RPMI8226 (cell line): ENCODE measurements at regions not wholly inside any gene's neighbourhood (a gene's known extent, or its start where the extent isn't known, plus 50 kb on each side); places are given as distances from the start of the nearest gene placed in this dataset.

Experiments
- DNase-seq: peaks from one replicate; pipeline ENCODE4 v3.0.0-alpha.2; 2015

DNA sequence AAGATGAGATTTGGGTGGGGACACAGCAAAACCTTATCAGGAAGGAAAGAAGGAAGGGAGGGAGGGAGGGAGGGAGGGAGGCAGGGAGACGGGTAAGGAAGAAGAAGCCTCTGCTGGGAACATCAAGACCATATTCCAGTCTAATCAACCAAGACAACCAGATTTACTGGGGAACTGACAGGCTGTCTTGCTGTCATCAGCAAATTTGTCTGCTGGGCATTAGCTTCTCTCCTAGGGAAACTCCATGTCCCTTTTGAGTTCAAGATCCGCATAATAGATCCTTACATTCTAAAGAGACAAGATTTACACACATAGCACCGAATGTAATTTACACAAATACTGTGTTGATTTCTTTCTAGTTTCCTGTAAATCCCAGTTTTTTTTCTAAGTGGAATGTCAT is 1618.9 kb upstream of the ZEB2 start:
- DNase-seq: no peak

DNA sequence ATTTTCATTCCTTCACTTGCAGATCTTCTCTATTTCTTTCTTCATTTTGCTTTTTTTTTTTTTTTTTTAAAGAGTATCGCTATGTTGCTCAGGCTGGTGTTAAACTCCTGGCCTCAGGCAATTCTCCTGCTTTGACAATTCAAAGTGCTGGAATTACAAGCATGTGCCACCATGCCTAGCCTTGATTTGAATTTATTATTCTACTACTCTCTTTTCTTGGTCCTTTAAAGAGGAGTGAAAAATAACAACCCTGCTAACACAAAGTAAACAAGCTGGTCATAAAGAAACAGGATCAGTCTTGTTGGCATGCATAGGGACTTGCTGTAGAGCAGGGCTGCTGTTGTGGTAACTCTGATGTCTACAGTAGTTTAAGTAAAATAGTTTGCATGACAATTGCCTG is 1615.3 kb upstream of the ZEB2 start:
- no peak for DNase-seq

DNA sequence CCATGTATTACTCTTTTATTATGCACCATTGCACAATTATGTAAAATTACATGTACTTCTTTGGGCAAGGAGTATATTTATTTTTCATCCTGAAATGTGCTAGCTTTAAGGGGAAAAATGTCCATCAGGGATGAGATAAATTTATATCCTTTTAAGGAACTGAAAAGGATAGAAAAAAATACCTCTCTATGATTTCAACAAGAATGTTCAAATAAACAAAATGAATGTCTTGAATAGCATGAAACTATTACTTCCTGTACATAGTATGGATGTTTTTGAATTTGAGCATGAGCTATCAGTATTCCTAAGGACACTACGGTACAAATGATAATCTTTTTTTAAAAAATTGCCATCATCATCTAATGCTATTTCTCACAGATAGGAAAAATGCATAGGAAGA is 1611.9 kb upstream of the ZEB2 start:
- DNase-seq: no peak

DNA sequence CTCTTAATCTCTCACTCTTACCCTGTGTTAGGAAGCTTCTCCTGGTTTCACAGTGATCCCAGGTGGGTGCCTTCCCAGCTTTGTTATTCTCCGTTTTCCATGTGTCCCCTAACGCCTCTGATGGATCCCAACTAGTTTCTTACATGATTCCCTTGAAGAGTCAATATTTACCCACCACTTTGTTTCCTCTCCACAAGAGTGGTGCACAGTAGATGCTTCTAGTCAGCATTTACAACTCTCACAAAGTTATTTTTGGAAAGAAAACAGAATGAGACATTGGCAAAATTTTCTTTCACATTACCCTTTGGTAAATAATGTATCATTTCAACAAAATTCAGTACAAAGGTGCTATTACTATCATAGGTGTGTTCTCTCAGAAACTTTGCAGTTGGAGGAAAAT is 1611.1 kb upstream of the ZEB2 start:
- DNase-seq: no peak

DNA sequence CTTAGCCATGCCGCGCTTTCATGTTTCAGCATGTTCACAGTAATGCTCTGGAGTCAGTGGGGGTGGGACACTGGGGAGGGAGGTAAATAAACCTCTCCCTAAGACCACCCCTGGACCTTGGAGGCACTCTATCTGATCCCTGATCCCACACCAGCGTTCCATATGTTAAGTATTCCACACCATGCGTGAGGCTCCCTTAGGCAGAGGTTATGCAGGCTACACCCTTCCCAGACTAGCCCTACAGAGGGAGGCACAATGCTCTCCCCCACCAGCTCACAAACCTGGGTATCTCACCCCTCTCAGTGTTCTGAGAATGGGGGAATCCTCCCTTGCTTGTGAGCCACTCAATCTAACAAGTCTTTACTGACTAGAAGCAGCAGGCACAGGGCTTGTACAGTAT is 1610.4 kb upstream of the ZEB2 start:
- no peak for DNase-seq

DNA sequence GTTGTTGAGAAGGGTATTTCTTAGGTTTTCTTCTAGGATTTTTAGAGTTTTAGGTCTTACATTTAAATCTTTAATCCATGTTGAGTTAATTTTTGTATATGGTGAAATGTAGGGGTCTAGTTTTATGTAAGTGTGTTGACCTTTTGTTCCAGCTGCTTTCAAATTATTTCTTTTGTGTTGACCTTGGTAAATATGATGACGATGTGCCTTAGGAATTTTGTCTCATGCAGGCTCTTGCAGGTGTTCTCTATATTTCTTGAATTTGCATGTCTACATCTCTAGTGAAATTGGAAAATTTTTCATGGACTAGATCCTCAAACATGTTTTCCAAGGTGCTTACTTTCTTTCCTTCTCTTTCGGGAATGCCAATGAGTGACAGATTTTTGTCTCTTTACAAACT is 1609.3 kb upstream of the ZEB2 start:
- DNase-seq: no peak

DNA sequence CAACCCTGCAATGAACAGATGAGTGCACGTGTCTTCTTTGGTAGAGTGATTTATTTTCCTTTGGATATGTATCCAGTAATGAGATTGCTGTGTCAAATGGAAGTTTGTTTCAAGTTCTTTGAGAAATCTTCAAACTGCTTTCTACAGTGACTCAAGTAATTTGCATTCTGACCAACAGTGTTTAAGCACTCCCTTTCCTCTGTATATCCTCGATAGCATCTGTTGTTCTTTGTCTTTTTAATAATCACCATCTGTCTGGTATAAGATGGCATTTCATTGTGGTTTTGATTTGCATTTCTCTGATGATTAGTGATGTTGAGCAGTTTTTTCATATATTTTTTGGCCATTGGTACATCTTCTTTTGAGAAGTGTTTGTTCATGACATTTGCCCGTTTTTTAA is 1608.3 kb upstream of the ZEB2 start:
- DNase-seq: no peak

DNA sequence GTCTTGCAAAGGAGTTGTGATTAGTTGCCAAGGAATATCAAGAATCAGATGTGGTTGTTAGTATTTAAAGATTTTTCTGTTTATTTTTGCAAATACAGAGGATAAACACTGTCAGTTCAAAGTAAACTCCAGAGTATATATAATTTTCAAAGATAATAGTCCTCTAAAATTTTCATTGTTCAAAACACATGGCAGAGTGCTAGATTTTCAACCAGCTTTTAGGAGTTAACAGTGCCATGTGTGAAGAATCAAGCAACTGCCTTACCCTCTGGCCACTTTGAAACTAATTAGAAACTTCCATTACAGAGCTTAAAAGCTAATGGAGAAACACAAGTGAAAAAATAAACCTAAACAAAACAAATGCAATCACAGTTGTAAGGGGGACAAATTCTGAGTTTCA is 1605.6 kb upstream of the ZEB2 start:
- no peak for DNase-seq

DNA sequence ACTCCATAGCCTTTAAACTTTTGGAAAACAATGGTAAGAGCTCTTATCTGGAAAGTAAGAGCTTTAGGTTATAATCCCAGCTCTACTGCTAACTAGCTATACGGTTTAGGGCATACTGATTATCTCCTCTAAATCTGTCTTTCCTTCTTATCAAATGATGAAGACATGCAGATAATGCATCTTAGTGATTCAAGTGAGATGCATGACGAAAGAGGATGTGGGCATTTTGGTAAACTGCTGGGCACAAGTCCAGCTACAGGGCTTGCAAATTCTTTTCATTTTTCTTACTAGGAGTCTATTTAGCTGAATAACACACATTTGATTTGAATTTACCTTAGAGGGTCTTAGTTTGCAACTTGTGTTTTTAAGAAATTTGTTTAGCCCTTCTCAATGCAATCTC is 1604.8 kb upstream of the ZEB2 start:
- no peak for DNase-seq

DNA sequence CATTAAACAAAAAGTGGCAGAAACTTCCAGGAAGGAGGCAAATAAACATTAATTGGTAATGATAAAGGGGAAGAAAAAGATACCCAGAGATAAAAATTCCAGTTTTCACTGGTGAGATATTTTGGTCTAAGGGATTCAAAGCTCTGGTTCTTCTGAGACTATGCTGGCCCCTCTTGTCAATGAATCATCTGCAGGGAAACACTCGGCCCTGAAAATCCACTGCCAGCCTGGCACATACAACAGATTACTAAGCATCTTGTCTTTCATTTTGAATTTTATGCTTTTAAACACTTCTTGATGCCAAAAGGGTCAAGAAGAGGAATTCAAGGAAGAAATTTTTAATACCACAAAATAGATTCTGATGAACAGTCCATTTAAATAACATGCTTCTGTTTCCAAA is 1603.8 kb upstream of the ZEB2 start:
- DNase-seq: no peak

DNA sequence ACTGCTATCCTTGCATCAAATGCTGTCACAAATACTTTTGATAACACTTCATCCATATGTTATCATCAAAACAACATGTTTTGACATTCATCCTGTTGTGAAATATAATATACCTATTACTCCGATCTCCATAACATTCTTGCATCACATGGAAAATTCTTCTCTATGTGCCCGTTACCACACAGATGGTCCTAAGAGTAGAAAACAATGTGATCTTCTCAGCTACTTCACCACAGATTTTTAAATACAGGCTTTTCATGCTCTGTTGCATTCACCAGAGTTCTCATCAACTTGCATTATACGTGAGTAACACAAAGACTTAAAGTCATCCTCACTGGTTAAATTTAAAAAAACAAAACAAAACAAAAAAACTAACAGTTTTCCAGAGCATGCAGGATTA is 1603.3 kb upstream of the ZEB2 start:
- no peak for DNase-seq

DNA sequence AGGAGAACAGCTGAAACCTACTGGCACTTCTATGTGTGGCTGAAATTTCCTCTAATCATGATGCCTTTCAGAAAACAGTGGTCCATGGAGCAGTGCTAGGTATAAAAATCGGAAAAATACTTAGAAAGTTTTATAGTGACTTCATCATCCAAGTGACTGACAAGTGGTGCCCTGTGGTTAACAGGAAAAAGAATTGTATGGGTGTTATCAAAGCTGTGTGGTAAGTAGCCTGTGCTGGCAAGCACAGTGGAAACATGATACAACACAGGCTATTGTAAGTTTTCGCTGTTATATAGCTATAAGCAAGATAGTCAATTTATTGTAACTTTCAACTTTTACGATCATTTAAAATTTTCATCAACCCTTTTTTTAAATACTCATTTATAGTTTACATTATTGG is 1599.7 kb upstream of the ZEB2 start:
- no peak for DNase-seq

DNA sequence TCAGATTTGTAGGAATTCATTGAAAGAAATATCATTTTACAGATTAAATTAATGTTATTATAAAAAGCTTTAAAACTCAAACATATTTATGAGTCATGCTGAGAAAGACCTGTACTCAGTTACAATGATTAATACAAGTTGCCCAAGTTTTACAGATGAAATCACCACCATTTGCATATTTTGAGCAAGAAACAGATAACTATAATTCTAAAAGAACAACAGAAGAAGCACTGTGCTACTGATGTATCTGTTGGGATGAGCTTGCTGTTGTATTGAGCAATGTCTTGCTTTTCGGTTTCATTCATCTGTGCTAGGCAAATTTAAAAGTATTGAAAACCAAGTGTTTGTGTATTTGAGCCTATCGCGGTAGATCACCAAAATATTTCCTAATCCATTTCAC is 1589.1 kb upstream of the ZEB2 start:
- DNase-seq: no peak

DNA sequence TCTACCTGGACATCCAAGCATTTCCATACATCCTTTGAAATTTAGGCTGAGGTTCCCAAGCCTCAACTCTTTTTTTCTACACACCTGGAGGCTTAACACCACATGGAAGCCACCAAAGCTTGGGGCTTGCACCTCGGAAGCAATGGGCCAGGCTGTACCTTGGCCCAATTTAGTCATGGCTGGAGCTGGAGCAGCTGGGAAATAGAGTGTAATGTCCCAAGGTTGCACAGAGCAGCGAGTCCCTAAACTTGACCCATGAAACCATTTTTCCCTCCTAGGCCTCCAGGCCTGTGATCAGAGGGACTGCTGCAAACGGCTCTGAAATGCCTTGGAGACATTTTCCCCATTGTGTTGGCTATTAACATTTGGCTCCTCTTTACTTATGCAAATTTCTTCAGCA is 1574.3 kb upstream of the ZEB2 start:
- DNase-seq: no peak

DNA sequence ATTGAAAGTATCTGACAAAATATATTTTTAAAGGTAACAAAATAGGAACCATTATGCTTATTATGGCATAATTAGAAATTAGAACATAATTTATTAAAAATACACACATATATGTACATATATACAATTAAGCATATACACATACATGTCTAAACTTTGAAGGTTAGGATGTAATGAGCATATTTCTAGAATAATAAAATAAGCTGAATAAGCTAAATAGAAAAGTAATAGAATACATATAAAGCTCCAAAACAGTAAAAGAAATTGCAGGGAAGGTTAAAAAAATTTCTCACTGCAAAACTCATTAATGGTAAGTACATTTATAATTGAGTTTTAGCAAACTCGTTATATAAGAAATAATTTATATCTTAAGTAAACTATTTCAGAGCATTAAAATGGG is 1561.5 kb upstream of the ZEB2 start:
- DNase-seq: no peak

DNA sequence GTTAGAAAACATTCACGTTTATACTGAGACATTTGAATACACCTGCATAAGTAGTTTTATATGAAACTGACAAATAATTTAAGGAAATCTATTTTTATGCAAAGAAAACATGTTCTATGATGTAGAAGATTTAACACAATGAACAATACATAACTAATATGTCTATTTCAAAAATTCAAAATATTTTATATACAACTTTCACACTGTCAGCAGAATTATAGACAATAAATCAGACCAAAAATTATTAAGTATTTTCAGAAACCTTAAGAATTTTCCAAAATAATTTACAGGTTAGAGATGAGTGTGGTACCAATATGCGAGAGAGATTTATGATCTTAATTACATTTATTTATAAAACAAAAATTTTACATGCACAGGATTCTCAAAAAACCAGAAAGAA is 1561.0 kb upstream of the ZEB2 start:
- no peak for DNase-seq

DNA sequence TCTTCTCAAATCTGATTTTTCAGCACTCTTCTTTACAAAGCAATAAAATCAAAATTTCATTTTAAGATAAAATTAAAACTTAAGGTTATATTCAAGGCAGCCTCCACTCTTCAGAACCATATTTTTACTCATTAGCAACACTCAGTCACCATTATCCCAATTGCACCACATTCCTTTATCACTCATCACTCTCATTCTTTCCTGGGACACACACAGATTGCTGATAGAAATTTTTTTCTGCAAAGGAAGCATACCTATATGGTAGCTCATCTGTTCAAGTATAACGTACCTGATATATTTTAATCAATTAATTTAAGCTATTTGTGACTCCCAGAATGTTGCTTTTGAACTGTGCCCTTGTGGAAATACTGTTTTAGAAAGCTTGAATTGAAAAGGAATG is 1559.3 kb upstream of the ZEB2 start:
- DNase-seq: no peak

DNA sequence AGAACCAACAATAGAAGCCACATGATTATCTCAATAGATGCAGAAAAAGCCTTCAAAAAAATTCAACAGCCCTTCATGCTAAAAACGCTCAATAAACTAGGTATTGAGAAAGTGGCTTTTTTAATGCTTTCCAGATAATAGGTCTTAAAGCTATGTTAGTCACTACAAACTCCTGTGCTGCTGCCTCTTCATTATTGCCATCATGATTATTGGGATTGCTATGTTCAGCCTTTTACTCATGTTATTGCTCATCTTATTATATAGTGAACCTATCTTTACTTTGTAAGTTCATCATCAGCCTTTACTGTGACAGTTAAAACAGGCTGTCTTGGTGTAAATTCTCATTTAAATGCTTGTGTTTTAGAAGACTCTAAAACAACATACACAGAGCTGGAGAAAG is 1557.2 kb upstream of the ZEB2 start:
- no peak for DNase-seq

DNA sequence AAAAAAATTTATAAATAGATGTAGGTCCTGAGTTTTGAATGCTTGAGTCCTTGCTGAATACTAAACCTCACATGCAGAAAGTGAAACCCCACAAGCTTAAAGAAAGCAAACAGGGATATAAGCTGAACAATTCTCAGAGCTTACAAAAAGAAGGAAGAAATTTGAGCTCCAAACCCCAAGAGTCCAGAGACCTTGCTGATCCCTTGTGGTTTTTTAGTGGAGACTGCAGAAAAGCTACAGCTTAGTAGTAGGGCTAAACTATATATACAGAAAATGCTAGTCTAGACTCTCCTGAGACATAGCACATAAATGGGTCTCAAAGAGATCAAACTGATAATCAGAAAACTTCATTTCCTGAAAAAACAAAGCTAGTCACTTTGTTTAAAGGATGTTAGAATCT is 1548.1 kb upstream of the ZEB2 start:
- DNase-seq: no peak

DNA sequence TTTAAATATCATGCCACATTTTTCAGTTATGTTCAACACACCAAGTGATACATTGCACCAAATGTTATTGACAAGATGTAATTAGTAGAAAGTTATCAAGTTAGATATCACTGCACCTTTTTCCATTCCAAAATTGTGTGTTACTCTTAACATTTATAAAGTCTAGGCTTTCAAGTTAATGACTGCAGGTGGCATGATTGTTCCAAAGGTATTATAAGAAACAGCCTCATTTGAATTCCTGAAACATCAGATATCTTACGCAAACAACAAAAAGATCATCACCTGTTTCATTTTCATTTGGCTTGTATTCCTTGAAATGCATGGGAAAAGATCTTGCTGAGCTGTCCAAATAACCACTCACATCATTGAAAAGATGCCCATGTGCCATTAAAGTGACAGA is 1528.2 kb upstream of the ZEB2 start:
- no peak for DNase-seq

DNA sequence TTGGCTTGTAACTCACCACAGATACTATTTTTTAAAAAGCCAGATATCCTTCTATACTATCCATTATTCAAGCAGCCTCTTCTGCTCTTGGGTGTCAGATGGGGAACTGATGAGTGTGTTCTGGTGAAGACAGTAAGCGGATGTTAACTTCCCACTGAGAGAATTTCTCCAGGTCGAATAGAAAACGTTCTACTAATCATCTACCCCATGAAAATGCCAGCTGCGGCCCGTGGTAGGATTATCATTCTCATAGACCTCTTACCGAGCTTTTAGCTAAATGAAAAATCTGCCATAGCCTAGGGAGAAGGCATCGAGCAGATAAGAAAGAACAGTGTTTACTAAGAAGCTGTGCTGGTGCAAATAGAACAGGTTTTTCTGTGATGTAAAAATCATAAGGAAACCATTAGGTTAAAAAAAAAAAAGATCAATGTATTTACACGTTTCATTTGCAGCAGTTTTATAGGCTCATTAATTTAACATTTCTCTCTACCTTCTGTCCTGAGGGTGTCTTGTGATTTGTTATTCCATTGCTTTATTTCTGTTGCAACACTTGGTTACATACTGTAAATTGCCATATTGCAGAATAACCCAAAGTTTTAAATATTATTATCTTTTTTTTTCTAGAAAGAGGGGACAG is 1521.5 kb upstream of the ZEB2 start:
- no peak for DNase-seq

DNA sequence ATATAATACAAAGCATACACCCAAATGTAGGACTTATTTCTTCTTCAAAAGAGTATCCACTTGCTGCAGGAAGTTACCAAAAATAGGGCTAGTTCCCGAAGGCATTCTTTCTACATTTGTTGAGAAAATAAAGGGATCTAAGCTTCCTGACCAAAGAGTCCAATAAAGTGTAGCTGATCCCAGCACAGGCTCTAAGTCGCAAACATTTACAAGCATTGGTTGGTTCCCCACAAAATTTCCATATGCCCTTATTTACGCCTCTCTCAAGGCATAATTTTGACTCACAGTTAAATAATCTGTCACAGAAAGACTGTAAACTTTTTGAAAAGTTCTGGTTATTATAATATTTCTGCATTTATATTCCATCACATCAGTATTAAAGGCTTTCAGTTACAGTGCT is 1520.1 kb upstream of the ZEB2 start:
- no peak for DNase-seq

DNA sequence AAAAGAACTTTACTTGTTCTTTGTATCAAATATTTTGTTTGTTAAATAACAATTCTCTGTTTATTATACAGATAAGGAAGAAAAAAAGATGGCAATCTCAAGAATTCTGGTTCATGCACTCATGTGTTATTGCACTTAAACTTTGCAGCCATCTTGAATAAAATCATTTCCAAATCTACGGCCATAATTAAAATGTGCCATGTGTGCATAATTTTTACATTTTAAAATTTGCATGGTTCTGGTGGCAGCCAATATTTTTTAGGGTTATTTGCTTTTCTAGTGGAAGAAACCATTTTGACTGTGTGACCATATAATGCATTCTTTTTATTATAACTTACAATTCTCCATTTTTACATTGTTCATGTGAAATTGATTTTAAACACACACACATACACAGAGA is 1518.1 kb upstream of the ZEB2 start:
- no peak for DNase-seq

DNA sequence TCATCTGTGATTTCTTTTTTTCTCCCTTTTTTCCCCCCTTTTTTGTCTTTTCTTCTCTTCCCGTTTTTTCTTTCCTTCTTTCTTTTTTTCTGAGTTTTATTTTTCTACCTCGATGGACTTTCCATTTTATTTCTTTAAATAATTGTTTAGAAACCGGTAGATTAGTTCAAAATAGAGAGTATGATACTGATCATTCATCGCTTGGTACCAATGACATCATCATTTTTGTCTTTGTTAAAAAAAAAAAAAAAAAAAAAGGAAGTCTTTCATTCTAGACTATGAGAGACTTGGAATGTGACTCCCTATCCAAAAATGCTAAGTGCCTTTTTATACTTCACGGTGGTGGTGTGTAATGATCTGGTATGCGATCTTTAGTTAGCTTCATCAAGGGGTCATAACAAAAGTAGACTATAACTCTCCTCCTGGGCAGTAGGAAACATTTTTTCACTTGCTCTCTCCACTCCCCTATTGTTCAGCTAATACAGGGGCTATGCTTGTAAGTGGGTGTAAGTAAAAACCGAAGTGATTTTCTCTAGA is 1517.5 kb upstream of the ZEB2 start:
- no peak for DNase-seq

DNA sequence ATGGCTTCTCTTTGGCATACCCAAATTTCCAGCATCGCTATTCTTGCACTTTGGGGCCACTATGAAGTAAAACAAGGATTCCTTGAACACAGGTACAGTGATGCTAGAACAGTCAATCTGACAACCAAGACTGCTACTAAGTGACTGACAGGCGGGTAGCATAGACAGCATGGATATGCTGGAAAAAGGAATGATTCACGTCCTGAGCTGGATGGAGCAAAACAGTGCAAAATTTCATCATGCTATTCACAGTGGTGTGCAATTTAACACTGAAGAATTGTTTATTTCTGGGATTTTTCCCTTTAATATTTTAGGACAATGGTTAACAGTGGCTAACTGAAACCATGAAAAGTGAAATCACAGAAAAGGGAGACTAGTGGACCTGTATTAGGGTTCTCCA is 1511.2 kb upstream of the ZEB2 start:
- no peak for DNase-seq

DNA sequence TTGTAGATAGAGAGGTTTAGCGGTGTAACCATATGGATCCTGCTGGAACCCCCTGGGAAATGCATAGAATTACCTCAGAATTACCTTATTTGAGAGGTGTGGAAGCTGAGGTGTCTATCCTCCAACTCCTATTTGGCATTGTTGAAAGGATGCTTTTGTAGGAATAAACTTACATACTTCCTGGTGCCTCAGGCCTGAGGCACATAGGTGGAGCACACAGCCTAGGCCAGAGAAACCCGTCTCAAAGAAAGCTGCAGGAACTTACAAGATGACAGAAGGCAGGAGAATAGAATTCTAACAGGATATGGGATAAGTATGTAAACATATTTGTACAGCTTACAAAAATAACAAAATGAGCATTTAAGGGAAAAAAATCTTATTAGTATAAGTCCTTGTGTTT is 1507.2 kb upstream of the ZEB2 start:
- DNase-seq: no peak
